Smooth muscle cell (in vitro differentiated cells): ENCODE measurements at regions not wholly inside any gene's neighbourhood (a gene's known extent, or its start where the extent isn't known, plus 50 kb on each side); places are given as distances from the start of the nearest gene placed in this dataset.

Source experiments
- DNase-seq: peaks from one replicate; lab custom pipeline; 2025; ENCODE audit not compliant: unreplicated experiment; lab: John Stamatoyannopoulos, UW
- H2AFZ ChIP-seq: fragments of 200-600 bp; sonication (generic); 2 replicates; pipeline ENCODE4 v1.6.0; 2016; ENCODE audit warnings: antibody characterized with exemption, low read depth, mild to moderate bottlenecking
- H3F3A ChIP-seq: fragments of 200-600 bp; sonication (generic); 2 replicates; pipeline ENCODE4 v1.6.0; 2017; ENCODE audit warnings: antibody characterized with exemption, low read depth
- H3K27ac ChIP-seq: fragments of 200-600 bp; sonication (generic); 2 replicates; pipeline ENCODE4 v1.5.1; 2016; ENCODE audit warnings: low read depth, mild to moderate bottlenecking
- H3K27me3 ChIP-seq: fragments of 200-600 bp; sonication (generic); 2 replicates; pipeline ENCODE4 v1.6.1; 2016; ENCODE audit warnings: low read depth, mild to moderate bottlenecking
- H3K36me3 ChIP-seq: fragments of 200-600 bp; sonication (generic); 2 replicates; pipeline ENCODE4 v1.5.1; 2016; ENCODE audit warnings: low read depth
- H3K4me1 ChIP-seq: fragments of 200-600 bp; sonication (generic); 2 replicates; pipeline ENCODE4 v1.5.1; 2016; ENCODE audit warnings: low read depth
- H3K4me2 ChIP-seq: fragments of 200-600 bp; sonication (generic); 2 replicates; pipeline ENCODE4 v1.6.0; 2016; ENCODE audit warnings: mild to moderate bottlenecking
- H3K4me3 ChIP-seq: fragments of 200-600 bp; sonication (generic); 2 replicates; pipeline ENCODE4 v1.5.1; 2016; ENCODE audit warnings: mild to moderate bottlenecking
- H3K79me2 ChIP-seq: fragments of 200-600 bp; sonication (generic); 2 replicates; pipeline ENCODE4 v1.6.0; 2016; ENCODE audit warnings: low read depth, mild to moderate bottlenecking
- H3K9ac ChIP-seq: fragments of 200-600 bp; sonication (generic); 2 replicates; pipeline ENCODE4 v1.6.0; 2016; ENCODE audit warnings: low read depth
- H3K9me3 ChIP-seq: fragments of 200-600 bp; sonication (generic); replicated peaks from 2 replicates; pipeline ENCODE4 v1.5.1; 2016; ENCODE audit warnings: low read depth
- H4K20me1 ChIP-seq: fragments of 200-600 bp; sonication (generic); 2 replicates; pipeline ENCODE4 v1.6.0; 2016; ENCODE audit warnings: low read depth
- CTCF ChIP-seq: fragments of 200-600 bp; sonication (generic); IDR thresholded peaks from 2 replicates; pipeline ENCODE4 v1.5.1; 2017; ENCODE audit warnings: borderline replicate concordance, mild to moderate bottlenecking, antibody characterized with exemption; ENCODE audit not compliant: insufficient read depth, poor library complexity, severe bottlenecking
- WGBS: methylation state at CpG from one replicate; pipeline ENCODE4 v1.1.7; 2016; ENCODE audit warnings: low lambda C conversion rate; 5-methylcytosine and 5-hydroxymethylcytosine counted together

DNA sequence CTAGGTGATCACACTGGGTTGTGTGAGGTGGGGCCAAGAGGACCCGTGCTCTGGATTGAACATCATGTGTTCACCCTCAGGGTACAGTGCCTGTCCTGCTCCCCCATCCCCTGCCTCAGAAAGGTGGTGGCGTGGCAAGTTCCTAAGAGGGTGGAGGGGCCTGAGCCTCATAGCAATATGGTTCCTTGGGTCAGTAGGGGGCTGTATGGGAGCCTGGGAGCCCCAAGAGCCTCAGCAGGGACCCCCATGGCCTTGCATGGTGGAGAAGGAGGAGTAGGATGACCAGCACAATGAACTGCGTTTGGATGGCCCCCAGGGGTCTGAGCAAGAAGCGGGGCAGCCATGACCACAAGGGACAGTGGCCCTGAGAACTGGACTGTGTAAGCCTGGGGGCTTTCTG is 89.6 kb upstream of the SHB start:
- Histone ChIP-seq H3K36me3 (no peaks in the 10 kb centered on the region), H2AFZ (no peak overlapping the region), H3K4me1 (peaks cover 4% of the 10 kb centered on the region), H3K9me3 (no peaks in the 10 kb centered on the region), H3F3A (no peaks in the 10 kb centered on the region), H3K79me2 (no peaks in the 10 kb centered on the region), H3K27ac (no peak overlapping the region), H3K27me3 (no peaks in the 10 kb centered on the region), H3K9ac (no peak overlapping the region), H3K4me3 (no peak overlapping the region), H4K20me1 (no peaks in the 10 kb centered on the region), H3K4me2 (no peak overlapping the region)
- TF ChIP-seq CTCF = no peak
- whole genome bisulfite sequencing = 96% methylated on average over 4 of the region's 4 CpGs
- no peak for DNase-seq

DNA sequence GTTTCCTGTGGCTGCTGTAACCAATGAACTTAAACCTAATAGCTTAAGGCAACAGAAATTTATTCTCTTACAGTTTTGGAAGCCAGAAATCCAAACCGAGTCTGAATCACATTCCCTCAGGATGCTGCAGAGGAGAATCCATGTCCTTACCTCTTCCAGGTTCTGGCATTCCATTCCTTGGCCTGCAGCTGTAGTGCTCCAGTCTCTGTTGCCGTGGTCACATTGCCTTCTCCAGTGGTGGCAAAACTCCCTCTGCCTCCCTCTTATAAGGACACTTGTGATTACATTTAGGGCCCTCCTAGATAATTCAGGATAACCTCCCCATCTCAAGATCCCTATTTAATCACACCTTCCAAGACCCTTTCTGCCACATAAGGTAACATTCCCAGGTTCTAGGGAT is 88.7 kb upstream of the SHB start:
- no peaks in the 10 kb centered on the region for H3K36me3 ChIP-seq
- no peak for DNase-seq
- no peak overlapping the region for H2AFZ ChIP-seq
- H4K20me1 ChIP-seq = no peaks in the 10 kb centered on the region
- 72% methylated on average over 2 of the region's 2 CpGs for WGBS
- no peaks in the 10 kb centered on the region for H3K9me3 ChIP-seq
- no peaks in the 10 kb centered on the region for H3K27me3 ChIP-seq
- H3K4me2 ChIP-seq = no peak overlapping the region
- H3K4me3 ChIP-seq = no peak overlapping the region
- no peak overlapping the region for H3K27ac ChIP-seq
- H3K9ac ChIP-seq = no peak overlapping the region
- no peak for TF ChIP-seq CTCF
- H3K79me2 ChIP-seq = no peaks in the 10 kb centered on the region
- peaks cover 4% of the 10 kb centered on the region for H3K4me1 ChIP-seq
- H3F3A ChIP-seq = no peaks in the 10 kb centered on the region

- H3K4me3 ChIP-seq = no peak overlapping the region
- no peaks in the 10 kb centered on the region for H3K27me3 ChIP-seq
- H3F3A ChIP-seq = no peaks in the 10 kb centered on the region
- no peaks in the 10 kb centered on the region for H3K36me3 ChIP-seq
- 56% methylated on average over 8 of the region's 8 CpGs for WGBS
- H3K4me2 ChIP-seq = no peak overlapping the region
- no peaks in the 10 kb centered on the region for H3K9me3 ChIP-seq
- no peaks in the 10 kb centered on the region for H4K20me1 ChIP-seq
- no peak overlapping the region for H3K27ac ChIP-seq
- TF ChIP-seq CTCF = no peak
- H2AFZ ChIP-seq = no peak overlapping the region
- H3K4me1 ChIP-seq = peaks cover 4% of the 10 kb centered on the region
- H3K9ac ChIP-seq = no peak overlapping the region
- DNase-seq = no peak
- H3K79me2 ChIP-seq = no peaks in the 10 kb centered on the region
Observed at GRCh38 chr9:38154501-38155421, 85.7 kb upstream of the SHB start.

- Histone ChIP-seq H3K36me3 (no peaks in the 10 kb centered on the region), H2AFZ (no peak overlapping the region)
Observed at GRCh38 chr9:38153910-38154291, 84.9 kb upstream of the SHB start.

More at GRCh38 chr9:38153910-38154291, 84.9 kb upstream of the SHB start:
- H3K79me2 ChIP-seq = no peaks in the 10 kb centered on the region
- no peaks in the 10 kb centered on the region for H4K20me1 ChIP-seq
- 57% methylated on average over 4 of the region's 4 CpGs for WGBS
- H3K4me3 ChIP-seq = no peak overlapping the region
- TF ChIP-seq CTCF = no peak
- H3F3A ChIP-seq = no peaks in the 10 kb centered on the region
- DNase-seq = no peak
- H3K27me3 ChIP-seq = no peaks in the 10 kb centered on the region
- no peak overlapping the region for H3K9ac ChIP-seq
- peaks cover 4% of the 10 kb centered on the region for H3K4me1 ChIP-seq
- H3K4me2 ChIP-seq = no peak overlapping the region
- H3K9me3 ChIP-seq = no peaks in the 10 kb centered on the region
- H3K27ac ChIP-seq = no peak overlapping the region
